ENCODE measurements at regions not wholly inside any gene's neighbourhood (a gene's known extent, or its start where the extent isn't known, plus 50 kb on each side); places are given as distances from the start of the nearest gene placed in this dataset.
"Not testable (repeated sequence)": the region's sequence is repeated elsewhere in the genome, so short reads cannot be mapped to it uniquely, and the experiment has no call there.

DNA sequence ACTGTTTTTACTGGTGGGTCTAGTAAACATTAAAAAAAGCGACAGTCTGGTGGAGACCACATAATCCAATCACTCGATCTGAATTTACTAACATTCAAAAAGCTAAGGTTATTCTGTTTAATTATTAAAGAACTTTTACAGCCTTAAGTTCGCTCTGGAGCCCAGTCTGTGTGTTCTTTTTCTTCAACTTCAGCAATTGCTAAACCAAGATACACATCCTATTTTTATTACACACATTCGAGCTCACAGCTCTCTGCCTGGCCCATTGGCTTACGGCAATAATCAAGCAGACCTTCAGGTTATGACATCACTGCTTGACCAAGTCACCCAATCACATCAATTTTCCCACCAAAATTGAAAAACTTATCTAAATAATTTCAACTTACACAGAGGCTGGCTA is 57.4 kb upstream of the PRSS16 start:
- no peaks in the 10 kb centered on the region for H3F3A ChIP-seq (ENCODE audit: insufficient read depth)
- H3K36me3 ChIP-seq (ENCODE audit: low read length), result no peaks in the 10 kb centered on the region
- H3K9me3 ChIP-seq (ENCODE audit: insufficient read depth, low read length), result no peaks in the 10 kb centered on the region
- no peak overlapping the region for H3K9ac ChIP-seq (ENCODE audit: low read length)
- no peak for TF ChIP-seq EZH2phosphoT487 (conservative IDR thresholded peaks at IDR 0.05; ENCODE audit: low read length)
- TF ChIP-seq, protein P1, sequence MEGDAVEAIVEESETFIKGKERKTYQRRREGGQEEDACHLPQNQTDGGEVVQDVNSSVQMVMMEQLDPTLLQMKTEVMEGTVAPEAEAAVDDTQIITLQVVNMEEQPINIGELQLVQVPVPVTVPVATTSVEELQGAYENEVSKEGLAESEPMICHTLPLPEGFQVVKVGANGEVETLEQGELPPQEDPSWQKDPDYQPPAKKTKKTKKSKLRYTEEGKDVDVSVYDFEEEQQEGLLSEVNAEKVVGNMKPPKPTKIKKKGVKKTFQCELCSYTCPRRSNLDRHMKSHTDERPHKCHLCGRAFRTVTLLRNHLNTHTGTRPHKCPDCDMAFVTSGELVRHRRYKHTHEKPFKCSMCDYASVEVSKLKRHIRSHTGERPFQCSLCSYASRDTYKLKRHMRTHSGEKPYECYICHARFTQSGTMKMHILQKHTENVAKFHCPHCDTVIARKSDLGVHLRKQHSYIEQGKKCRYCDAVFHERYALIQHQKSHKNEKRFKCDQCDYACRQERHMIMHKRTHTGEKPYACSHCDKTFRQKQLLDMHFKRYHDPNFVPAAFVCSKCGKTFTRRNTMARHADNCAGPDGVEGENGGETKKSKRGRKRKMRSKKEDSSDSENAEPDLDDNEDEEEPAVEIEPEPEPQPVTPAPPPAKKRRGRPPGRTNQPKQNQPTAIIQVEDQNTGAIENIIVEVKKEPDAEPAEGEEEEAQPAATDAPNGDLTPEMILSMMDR (IDR thresholded peaks at IDR 0.05; ENCODE audit: insufficient read depth, low read length, poor library complexity, severe bottlenecking), result no peak
- no peaks in the 10 kb centered on the region for H3K79me2 ChIP-seq (ENCODE audit: insufficient read depth, low read length)
- H3K9me2 ChIP-seq (replicated peaks; ENCODE audit: insufficient read depth, low read length), result no peaks in the 10 kb centered on the region
- H3K27me3 ChIP-seq (ENCODE audit: low read length), result no peaks in the 10 kb centered on the region
- H3K27ac ChIP-seq (ENCODE audit: low read depth, low read length), result no peak overlapping the region
- no peaks in the 10 kb centered on the region for H4K20me1 ChIP-seq (ENCODE audit: low read depth, low read length)
- no peak overlapping the region for H3K4me2 ChIP-seq (ENCODE audit: low read depth, low read length, poor library complexity, severe bottlenecking)
- H2AFZ ChIP-seq (ENCODE audit: low read depth, low read length, severe bottlenecking), result no peak overlapping the region
- H3K4me3 ChIP-seq (ENCODE audit: insufficient read depth, low read length, poor library complexity, severe bottlenecking), result no peak overlapping the region

DNA sequence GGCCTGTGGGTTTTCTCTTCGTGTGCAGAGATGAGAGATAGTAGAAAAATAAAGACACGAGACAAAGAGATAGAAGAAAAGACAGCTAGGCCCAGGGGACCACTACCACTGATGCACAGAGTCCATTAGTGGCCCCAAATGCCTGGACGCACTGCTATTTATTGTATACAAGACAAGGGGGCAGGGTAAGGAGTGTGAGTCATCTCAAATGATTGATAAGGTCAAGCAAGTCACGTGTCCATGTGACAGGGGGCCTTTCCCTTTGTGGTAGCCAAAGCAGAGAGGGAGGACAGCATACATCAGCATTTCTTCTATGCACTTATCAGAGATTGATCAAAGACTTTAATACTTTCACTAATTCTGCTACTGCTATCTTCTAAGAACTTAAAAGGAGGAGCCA is 53.0 kb upstream of the PRSS16 start:
- H2AFZ ChIP-seq (ENCODE audit: low read depth, low read length, severe bottlenecking); H3K36me3 ChIP-seq (ENCODE audit: low read length); H3K4me2 ChIP-seq (ENCODE audit: low read depth, low read length, poor library complexity, severe bottlenecking); H3K27ac ChIP-seq (ENCODE audit: low read depth, low read length); H3K4me3 ChIP-seq (ENCODE audit: insufficient read depth, low read length, poor library complexity, severe bottlenecking); H3F3A ChIP-seq (ENCODE audit: insufficient read depth); H3K9me3 ChIP-seq (ENCODE audit: insufficient read depth, low read length); H3K27me3 ChIP-seq (ENCODE audit: low read length); H4K20me1 ChIP-seq (ENCODE audit: low read depth, low read length); H3K9ac ChIP-seq (ENCODE audit: low read length); H3K9me2 ChIP-seq (replicated peaks; ENCODE audit: insufficient read depth, low read length); H3K79me2 ChIP-seq (ENCODE audit: insufficient read depth, low read length): not testable (repeated sequence)

DNA sequence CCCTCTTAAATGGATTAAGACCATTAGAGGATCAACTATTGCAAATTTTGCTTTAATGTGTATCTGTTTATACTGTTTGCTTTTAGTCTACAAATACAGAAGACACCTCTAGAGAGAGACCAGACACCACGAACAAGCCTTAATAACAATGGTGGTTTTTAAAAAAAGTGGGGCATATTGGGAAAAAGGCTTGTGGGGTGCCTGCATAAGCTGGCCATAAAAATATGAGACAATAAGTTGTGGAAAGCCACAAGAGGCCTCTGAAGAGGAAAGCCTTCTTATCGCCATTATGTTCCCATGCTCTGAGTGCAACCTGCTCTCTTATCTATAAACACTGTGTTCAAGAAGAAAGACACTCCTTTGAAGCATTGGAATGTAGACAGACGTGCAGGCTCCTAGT is 52.0 kb upstream of the PRSS16 start:
- not testable (repeated sequence) for H4K20me1 ChIP-seq (ENCODE audit: low read depth, low read length)

More for the DNA sequence above, 52.0 kb upstream of the PRSS16 start:
- not testable (repeated sequence) for H3K9me2 ChIP-seq (replicated peaks; ENCODE audit: insufficient read depth, low read length); H3K79me2 ChIP-seq (ENCODE audit: insufficient read depth, low read length); H3F3A ChIP-seq (ENCODE audit: insufficient read depth); H3K27ac ChIP-seq (ENCODE audit: low read depth, low read length); H3K27me3 ChIP-seq (ENCODE audit: low read length); H3K9me3 ChIP-seq (ENCODE audit: insufficient read depth, low read length); H3K4me3 ChIP-seq (ENCODE audit: insufficient read depth, low read length, poor library complexity, severe bottlenecking); H3K36me3 ChIP-seq (ENCODE audit: low read length); H3K9ac ChIP-seq (ENCODE audit: low read length); H2AFZ ChIP-seq (ENCODE audit: low read depth, low read length, severe bottlenecking); H3K4me2 ChIP-seq (ENCODE audit: low read depth, low read length, poor library complexity, severe bottlenecking)
